LHCN-M2 (cell line): ENCODE measurements at regions not wholly inside any gene's neighbourhood (a gene's known extent, or its start where the extent isn't known, plus 50 kb on each side); places are given as distances from the start of the nearest gene placed in this dataset.
A peak's percentile ranks its signal among the peaks of the same experiment; 100 is the strongest.

Experiments
- DNase-seq: peaks from one replicate; pipeline ENCODE4 v3.0.0-alpha.2; 2012; ENCODE audit warnings: low read depth

DNA sequence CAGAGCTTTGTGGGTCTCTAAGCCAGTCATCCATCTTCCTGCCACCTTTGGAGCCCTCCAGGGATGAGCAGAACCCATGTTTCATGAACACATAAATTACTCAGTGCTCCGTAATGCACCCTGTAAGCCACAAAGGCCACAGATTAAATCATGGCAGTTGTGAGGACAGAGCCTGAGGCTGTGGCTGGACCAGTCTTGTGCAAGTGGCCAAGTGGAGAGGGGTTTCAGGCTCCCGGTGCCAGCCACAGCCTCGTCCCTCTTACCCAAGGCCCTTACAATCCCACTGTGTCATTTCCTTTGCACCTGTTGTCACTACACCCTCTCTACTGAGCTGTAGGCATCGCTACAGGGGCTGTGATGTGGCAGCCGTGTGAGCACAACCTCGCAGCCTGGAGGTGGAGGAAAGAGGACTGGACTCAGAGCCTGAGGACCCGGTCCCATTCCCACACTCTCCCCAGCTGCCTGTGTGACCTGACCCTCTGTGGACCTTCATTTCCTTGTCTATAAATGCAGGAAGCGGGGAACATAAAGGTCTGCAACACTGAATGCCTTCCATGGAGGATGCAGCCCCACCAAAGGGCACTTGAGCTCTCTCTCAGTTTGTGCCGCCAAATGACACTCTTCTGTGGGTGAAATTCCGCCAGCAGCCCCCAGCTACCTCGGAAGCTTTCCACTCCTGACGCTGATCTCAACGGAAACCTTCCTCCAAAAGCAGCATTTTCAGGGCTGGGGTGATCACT lies 792.0 kb downstream of the UQCRFS1 start:
- DNase-seq: peak; percentile 1

DNA sequence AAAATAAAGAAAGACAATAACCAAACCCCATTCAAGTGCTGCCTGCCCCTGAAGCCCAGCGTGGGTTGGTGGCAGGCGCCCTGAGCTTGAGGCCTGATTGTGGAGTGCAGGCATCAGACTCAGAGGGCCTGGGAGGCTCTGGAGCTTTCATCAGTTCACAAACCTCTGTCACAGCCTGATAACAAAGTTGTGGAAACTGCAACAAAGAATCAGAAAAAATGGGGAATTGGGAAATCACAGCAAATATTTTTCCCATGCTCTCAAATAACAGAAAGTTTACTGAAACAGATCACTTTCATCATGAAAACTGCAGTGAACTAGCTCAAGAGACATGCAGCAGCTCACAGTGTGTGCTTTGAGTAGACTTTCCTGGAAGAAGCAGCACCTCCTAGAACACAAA lies 793.6 kb downstream of the UQCRFS1 start:
- no peak for DNase-seq

DNA sequence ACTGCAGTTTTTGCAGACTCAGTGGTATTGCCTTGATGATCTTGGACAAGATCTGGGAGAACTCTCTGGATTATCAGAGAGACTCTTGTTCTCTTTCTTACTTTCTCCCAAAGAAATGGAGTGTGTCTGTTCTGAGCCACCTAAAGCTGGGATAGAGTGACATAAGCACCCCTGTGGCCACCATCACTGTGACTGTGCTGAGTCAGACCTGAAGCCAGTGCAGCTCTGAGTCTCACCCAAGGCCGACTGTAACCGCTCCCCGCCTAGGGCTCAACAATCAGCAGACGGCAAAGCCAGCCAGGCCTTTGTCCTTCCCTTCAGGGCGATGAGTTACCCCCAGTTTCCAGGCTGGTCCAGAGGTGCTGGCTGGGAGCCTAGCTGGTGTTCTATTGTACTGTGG lies 795.6 kb downstream of the UQCRFS1 start:
- no peak for DNase-seq

DNA sequence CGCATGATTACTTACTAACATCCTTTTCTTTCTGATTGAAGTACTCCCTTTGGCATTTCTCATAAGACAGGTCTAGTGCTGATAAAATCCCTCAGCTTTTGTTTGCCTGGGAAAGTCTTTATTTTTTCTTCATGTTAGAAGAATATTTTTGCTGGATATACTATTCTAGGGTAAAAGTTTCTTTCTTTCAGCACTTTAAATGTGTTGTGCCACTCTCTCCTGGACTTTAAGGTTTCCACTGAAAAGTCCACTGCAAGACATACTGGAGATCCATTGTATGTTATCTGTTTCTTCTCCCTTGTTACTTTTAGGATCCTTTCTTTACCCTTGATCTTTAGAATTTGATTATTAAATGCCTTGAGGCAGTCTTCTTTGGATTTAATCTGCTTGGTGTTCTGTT lies 796.7 kb downstream of the UQCRFS1 start:
- no peak for DNase-seq

DNA sequence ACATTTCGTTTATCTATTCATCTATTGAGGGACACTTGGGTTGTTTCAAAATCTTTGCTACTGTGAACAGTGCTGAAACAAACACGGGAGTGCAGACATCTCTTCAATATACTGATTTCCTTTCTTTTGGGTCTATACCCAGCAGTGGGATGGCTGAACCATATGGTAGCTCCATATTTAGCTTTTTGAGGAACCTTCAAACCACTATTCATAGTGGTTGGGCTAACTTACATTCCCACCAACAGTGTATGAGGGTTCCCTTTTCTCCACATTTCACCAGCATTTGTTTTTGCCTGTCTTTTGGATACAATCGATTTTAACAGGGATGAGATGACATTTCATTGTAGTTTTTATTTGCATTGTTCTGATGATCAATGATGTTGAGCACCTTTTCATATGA lies 798.2 kb downstream of the UQCRFS1 start:
- DNase-seq: no peak

DNA sequence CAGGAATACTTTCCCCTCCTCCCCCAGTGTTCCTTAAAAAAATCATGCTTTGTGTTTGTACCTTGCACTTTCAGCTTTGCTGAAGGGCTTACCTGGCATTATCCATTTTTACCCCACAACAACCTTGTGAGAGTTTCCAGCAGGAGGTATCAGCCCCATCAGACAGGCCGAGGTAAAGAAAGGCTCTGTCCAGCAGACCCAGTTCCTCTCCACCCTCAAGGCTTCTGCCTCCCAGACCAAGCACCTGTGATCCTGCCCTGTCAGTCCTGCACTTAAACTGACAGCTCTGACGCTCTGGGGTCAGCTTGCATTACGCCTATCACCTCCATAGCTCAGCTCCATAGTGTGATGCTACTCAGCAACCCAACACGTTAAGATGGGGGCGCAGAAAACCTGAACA lies 803.1 kb downstream of the UQCRFS1 start:
- no peak for DNase-seq

DNA sequence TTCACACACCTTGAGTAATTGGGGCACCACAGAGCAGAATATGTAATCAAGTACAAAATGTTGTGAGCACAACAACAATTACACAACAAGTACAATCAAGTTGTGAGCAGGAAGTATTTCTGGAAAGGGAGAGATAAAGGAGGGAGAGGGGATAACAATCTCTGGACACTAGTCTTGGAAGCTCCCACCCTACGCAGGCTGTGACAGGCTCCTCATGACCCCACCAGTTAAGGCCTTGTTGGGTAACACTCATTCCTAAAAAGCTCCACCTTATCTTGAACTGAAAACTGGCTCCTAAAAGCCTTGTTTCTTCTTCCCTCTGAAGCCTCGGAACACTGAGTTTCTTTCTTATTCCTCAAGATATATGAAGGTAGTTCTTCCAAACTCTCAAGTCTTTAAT lies 806.0 kb downstream of the UQCRFS1 start:
- DNase-seq: no peak

DNA sequence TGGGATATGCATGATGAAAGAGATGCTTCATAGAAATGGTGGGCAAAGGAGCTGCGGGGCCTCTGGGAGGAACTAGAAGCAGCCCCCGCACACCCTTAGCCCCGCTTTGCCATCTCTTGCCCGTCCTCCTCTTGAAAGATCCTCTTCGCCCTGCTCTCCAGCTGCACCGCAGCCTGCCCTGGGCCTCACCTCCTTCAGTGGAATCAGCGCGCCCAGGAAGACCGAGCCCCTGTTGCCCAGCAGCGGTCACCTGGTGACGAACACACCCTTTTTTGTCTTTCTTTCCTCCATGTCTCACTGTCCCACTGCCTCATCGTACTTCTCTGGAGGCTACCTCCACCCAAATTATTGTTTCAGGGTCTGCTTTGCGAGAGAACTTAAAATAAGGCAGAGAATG lies 807.6 kb downstream of the UQCRFS1 start:
- no peak for DNase-seq

DNA sequence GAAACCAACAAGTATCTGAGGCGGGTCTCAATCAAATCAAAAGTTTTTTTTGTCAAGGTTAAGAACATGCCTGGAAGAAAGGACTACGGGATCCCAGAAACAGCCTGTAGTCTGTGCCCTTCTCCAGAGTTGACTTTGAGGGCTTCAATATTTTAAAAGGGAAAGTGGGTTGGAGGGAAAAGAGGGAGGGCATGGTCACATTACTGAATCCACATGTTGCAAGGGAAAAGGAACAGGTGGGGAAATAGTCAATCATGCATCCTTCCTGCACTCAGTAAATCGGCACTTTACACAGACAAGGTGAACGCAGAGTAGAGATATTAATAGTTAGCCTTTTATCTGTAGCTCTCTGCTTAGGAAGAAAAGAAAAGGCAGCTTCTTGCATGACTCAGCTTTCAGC lies 808.5 kb downstream of the UQCRFS1 start:
- DNase-seq: no peak

DNA sequence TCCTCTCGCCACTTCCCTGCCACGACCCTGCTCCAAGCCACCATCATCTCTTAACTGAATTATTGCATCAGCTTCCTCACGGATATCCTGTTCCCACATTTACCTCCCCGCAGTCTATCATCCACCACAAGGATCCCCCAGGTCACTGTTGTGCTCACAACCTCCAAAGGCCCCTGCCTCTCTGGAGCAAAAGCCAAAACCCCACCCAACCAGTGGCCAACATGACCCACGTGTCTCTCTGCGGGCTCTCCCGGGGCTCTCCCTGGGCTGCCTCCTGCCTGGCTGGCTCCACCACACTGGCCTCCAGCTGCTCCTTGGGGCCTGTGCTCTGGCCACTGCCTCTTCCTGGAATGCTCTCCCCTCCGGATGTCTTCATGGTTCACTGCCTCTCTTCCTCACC lies 809.3 kb downstream of the UQCRFS1 start:
- no peak for DNase-seq

DNA sequence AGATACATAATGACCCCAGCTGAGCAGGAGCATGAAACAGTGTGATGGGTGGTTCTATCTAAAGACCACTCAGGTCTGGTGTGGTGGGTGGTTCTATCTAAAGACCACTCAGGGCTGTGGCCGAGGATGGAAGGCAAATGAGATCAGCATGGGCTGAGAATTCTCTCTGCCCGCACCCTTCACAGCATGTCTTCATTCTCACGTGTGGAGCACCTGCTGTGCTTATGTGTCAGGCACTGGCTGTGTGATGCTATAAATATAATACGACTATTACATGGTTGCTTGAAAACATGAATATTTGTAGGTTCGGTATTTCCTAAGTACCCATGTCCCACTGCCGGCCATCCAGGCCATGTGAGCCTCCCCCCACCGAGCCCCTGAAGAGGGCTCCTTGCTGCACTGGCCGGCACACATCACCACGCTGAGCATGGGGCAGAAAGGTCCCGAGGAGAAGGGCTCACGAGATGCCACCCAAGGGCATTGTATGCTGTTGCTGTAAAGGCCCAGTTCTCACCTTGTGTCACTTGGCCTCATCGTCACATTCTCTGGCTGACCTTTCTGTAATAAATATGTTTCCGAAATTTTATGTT lies 810.2 kb downstream of the UQCRFS1 start:
- no peak for DNase-seq

DNA sequence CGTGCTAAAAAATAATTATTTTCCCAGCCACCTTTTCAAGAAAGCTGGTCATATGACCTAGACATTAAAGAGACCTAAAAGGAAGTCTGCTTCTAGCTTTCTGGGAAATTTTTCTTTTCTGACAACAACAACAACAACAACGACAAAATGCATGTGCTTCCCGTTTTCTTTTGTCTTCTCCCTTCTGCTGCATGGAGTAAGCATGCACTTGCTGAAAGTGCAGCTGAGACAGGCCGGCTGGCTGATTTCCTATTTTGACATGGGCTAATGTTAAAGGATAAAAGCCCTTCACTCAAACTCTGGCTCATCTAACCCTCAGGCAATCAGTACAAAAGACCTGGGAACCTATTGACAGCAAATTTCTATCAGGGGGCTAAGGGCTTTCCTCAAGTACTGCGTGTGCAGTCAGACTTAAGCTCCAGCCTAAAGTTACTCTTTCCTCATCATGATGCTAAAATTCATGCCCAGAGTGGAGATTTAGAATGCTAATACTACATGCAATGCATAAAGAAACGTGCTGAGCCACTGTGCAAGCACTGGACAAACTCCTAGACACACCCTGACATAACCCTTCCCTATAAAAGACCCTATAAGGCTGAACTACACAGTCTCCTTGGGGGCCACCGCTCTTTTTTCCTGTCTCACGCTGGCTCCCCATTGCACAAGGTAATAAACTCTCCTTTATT lies 811.1 kb downstream of the UQCRFS1 start:
- DNase-seq: no peak

DNA sequence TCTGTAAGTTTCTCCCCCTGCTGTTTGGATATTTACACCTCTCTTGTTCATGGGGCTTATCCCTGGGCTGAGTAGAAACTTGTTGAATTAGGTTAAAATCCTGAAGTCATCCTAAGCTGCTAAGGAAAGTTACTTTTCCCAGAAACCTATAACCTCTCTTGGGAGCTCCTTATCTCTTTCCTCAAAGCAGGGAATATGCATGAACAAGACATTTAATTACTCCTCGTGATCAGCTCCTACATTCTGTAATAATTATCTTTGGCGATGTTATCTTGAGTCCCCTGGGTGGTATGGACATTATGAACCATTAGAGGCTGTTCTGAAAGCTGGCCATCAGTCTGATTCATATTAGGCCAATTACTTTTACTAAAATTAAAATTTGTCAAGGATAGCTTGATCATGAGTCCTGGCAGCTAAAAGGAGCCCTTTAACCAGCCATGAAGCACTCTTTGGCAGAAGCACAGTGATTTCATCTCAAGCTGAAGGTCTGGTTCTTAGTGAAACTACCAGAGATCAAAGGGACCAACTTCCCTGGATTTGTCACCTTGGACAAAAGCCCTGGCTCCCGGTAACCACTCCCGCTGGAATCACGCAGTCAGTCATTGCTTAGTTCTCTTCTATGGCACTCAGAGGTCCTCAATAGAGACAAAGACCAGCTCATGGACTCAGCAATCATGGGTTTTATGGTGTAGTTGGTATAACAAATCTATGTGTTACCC lies 811.8 kb downstream of the UQCRFS1 start:
- no peak for DNase-seq

DNA sequence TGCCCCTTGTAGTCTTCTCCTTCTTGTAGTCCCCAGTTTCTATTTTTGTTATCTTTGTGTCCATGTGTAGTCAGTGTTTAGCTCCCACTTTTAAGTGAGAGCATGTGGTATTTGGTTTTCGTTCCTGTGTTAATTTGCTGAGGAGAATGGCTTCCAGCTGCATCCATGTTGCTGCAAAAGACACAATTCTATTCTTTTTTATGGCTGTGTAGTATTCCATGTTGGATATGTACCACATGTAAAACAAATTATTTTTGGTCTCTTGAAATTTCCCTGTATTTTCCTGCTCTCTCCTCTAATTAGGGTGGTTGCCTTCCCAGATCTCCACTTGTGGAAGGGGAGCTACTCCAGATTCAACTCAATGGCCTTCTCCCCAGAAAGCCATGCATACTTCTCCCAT lies 813.8 kb downstream of the UQCRFS1 start:
- no peak for DNase-seq

DNA sequence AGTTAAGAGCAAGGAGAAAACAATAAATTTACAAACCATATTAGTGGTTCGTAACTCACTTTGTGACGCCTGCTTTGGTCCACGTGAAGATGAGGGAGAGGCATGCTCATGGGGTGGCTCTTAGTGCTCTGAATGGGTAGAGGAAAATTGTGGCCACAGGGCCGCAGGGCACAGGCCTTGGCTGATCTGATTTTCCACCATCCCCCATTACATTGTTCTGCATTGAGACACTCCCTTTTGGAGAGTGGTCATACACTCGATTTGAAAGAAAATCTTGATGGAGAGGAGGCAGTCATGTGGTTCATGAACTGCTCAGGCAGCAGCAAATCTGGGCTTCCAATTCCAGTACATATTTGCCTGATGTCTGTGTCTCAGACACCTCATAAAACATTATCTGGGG lies 815.2 kb downstream of the UQCRFS1 start:
- DNase-seq: no peak

DNA sequence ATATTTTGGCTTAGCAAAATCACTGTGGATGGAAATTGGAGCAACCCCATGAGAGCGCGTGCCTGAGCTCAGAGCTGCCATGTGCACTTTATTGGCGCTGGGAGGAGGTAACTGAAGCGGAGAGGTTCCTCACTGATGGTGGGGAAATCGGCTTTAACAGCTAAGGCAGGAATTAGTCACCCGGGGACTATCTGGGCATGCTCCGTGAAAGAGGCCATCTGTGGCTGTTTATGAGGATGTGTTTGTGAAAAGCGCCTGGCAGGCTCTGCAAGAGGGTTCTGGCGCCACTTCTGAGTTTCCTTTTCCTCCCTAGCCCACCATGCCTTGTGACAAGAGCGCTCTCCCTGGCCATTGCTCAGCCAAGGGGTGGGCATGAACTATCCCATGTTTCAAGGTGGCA lies 815.6 kb downstream of the UQCRFS1 start:
- no peak for DNase-seq

DNA sequence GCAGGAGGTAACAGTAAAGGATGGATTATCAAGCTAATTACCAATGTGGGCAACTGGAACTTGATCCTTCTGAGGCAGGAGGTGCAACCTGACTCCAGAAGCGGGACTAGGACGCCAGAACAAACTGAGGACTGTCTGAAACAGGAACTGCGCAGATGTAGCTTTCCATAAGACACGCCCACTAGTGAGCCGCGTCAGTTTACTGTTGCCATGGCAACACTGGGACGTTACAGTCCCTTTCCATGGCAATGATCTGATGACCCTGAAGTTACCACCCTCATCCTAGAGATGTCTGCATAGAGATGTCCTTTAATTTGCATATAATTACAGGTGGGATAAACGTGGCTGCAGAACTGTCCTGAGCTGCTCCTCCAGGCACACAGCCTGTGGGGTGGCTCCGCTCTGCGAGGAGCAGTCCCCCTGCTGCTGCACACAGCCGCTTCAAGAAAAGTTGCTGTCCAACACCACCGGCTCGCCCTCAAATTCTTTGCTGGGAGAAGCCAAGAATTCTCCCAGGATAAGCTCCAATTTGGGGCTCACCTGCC lies 816.6 kb downstream of the UQCRFS1 start:
- DNase-seq: no peak

DNA sequence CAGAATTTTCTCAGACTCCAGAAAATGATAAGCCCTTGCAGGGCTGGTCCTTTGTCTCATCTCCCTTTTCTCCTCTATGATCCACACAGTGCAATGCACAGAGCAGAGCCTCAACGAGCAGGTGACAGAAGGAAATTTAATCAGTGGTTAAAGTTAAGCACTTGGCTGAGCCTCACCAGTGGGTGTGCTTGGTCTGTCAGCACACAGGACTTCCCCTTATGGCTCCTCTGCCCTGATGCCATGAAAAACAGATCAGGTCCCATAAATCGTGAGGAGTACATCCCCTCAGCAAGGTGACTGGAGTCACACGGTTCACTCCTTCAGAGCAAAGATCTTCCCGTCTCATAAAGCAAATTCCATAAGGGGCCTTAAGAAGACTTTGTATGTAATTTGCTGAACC lies 818.2 kb downstream of the UQCRFS1 start:
- no peak for DNase-seq

DNA sequence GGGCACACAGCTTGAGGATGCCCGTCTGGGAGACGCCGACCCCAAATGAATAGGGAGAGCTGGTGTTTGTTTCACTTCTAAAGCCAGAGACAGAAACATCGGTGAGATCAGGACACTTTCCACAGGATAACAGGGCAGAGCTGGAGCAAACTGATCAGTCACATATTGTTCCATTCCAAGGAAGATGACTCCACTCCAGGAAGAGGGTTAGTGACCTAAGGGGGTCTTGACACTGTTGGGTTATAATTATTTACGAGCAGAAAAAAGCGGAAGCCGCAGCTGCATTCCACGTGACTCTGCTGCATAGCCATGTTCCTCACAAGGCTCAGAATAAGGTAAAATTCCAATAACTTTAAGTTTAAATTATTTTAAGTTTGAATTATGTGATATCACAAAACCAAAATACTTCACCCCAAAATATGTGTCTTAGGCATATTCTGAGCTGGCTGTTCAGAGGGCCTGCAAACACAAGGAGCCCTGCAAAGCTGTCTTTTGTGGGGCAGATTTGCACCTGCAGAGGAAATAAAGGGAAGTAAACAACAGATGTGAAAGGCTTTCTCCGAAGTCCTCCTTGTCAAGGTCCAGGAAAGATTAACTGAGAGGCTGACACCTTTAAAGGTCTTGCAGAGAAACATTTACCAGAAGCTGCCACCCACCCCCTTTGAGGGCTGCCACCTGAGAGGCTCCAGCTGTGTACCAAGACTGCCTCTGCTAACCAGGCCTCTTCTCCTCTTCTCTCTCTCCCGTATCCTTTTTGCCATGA lies 819.2 kb downstream of the UQCRFS1 start:
- DNase-seq: no peak

DNA sequence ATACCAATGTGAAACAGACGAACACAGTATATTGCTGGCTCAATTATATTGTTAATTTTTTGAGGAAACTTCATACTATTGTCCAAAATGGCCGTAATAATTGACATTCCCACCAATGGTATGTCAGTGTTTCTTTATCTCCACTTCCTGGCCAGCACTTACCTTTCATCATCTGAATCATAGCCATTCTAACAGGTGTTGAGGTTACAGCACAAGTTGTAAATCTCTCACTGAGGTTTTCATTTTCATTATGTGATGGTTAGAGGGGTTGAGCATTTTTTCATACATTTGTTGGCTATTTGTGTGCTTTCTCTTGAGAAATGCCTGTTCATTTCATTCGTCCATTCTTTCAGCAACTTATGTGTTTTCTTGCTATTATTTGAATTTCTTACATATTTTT lies 824.0 kb downstream of the UQCRFS1 start:
- no peak for DNase-seq

DNA sequence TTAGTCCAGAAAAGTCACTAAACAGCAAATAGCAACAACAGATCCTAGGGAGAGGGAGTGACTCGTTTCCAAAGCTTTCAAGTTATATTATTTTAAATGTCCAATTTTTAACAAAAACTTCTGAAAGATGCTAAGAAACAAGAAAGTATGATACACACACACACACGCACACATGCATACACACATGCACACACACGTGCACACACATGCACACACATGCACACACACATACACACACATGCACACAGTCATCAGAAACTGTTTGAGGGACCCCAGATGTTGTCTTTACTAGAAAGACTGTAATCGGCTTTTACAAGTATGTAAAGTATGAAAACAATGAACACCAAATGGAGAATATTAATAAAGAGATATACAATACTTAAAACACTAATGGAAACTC lies 825.4 kb downstream of the UQCRFS1 start:
- no peak for DNase-seq
